Lower lobe of right lung (tissue), 2 donors: ENCODE measurements at regions not wholly inside any gene's neighbourhood (a gene's known extent, or its start where the extent isn't known, plus 50 kb on each side); places are given as distances from the start of the nearest gene placed in this dataset.
A peak's percentile ranks its signal among the peaks of the same experiment; 100 is the strongest.

Source experiments
- ATAC-seq, 2 donors: fragments of 200-7000 bp; cut with Tn5 transposase; one replicate each; pipeline ENCODE4 v1.9.1; 2020 to 2022; ENCODE audit warnings: mild to moderate bottlenecking in 2 of 2, moderate library complexity in 2 of 2
- DNase-seq: peaks from one replicate; pipeline ENCODE4 v3.0.0-alpha.2; 2020
- H3K27ac ChIP-seq: fragments of 200-600 bp; one replicate; pipeline ENCODE4 v1.8.0; 2022
- H3K27me3 ChIP-seq: fragments of 200-600 bp; one replicate; pipeline ENCODE4 v1.8.0; 2022; ENCODE audit warnings: low read depth
- H3K36me3 ChIP-seq: fragments of 200-600 bp; one replicate; pipeline ENCODE4 v1.8.0; 2022; ENCODE audit warnings: mild to moderate bottlenecking
- H3K4me1 ChIP-seq: fragments of 200-600 bp; one replicate; pipeline ENCODE4 v1.8.0; 2022
- H3K4me3 ChIP-seq: fragments of 200-600 bp; one replicate; pipeline ENCODE4 v1.8.0; 2022; ENCODE audit warnings: mild to moderate bottlenecking
- H3K9me3 ChIP-seq: fragments of 200-600 bp; one replicate; pipeline ENCODE4 v1.8.0; 2022
- intact Hi-C: fragments of 100-400 bp; cut with DNase I; formaldehyde crosslinking; loops from one replicate; pipeline ENCODE4 v1.11.0; 2022
- TF ChIP-seq, protein P1 (sequence below): fragments of 200-600 bp; IDR thresholded peaks from one replicate; pipeline ENCODE4 v1.8.0; 2022; ENCODE audit warnings: antibody characterized with exemption, mild to moderate bottlenecking
- donor health status: DM: no; HTN: yes; CAD: no; lungs with severe emphysema.

GRCh38 chr16:64409783-64410210, 712.1 kb downstream of the CDH11 start:
- no peak for DNase-seq

DNA sequence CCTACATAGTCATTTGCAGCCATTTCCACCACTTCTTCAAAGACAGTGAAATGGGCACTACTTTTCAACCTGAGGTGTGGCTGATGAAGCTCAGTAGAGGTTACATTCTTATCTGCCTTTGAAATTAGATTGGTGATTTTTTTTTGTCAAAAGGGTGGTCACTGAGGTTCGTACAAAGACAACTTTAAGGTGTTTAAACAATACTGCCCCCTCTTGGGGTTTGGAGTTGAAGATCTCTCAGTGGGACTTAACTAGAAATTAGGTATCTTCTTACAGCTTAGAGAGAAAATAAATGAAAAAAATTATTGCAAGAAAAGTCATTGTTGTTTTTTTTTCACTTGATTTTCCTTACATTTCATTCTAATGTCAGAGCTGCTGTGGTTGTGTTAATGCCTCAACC, 713.2 kb downstream of the CDH11 start:
- Histone ChIP-seq H3K4me1 (peaks cover 3% of the 10 kb centered on the region), H3K27ac (no peak overlapping the region), H3K4me3 (no peak overlapping the region), H3K9me3 (no peaks in the 10 kb centered on the region), H3K27me3 (no peaks in the 10 kb centered on the region), H3K36me3 (no peaks in the 10 kb centered on the region)
- intact Hi-C loops: no loop called here
- TF ChIP-seq, protein P1, sequence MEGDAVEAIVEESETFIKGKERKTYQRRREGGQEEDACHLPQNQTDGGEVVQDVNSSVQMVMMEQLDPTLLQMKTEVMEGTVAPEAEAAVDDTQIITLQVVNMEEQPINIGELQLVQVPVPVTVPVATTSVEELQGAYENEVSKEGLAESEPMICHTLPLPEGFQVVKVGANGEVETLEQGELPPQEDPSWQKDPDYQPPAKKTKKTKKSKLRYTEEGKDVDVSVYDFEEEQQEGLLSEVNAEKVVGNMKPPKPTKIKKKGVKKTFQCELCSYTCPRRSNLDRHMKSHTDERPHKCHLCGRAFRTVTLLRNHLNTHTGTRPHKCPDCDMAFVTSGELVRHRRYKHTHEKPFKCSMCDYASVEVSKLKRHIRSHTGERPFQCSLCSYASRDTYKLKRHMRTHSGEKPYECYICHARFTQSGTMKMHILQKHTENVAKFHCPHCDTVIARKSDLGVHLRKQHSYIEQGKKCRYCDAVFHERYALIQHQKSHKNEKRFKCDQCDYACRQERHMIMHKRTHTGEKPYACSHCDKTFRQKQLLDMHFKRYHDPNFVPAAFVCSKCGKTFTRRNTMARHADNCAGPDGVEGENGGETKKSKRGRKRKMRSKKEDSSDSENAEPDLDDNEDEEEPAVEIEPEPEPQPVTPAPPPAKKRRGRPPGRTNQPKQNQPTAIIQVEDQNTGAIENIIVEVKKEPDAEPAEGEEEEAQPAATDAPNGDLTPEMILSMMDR: no peak
- no peak for ATAC-seq
- DNase-seq: no peak

More at GRCh38 chr16:64409783-64410210, 712.1 kb downstream of the CDH11 start:
- H3K36me3 ChIP-seq: no peaks in the 10 kb centered on the region
- H3K4me3 ChIP-seq: no peak overlapping the region
- ATAC-seq: no peak
- TF ChIP-seq, protein P1: no peak
- H3K27ac ChIP-seq: no peak overlapping the region
- no peaks in the 10 kb centered on the region for H3K27me3 ChIP-seq
- intact Hi-C loops: no loop called here
- H3K9me3 ChIP-seq: no peaks in the 10 kb centered on the region
- H3K4me1 ChIP-seq: peaks cover 3% of the 10 kb centered on the region

DNA sequence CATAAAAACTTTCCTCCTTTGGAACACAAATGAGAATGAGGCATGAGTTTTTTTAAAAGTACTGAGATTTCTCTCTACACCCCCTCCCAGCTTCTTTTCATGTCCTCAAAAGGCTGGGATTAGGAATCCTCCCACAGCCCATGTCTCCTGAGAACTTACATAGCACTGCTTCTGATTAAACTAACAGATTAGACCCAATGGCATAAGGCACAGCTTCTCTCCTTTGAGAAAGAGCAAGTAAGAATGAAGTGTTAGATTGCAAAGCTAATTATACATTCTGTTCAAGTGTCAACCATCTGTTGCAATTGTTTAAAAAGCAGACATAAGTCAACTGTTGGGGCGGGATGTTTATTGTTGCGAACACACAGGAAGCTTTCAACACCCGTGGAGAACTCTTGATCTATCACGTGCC, 715.1 kb downstream of the CDH11 start:
- intact Hi-C loops: no loop called here
- H3K4me1 ChIP-seq: peaks cover 3% of the 10 kb centered on the region
- H3K9me3 ChIP-seq: no peaks in the 10 kb centered on the region
- no peaks in the 10 kb centered on the region for H3K27me3 ChIP-seq
- H3K27ac ChIP-seq: no peak overlapping the region
- no peak for DNase-seq
- no peaks in the 10 kb centered on the region for H3K36me3 ChIP-seq
- peak; percentile 72 to 85 for ATAC-seq
- no peak overlapping the region for H3K4me3 ChIP-seq
- TF ChIP-seq, protein P1: no peak

DNA sequence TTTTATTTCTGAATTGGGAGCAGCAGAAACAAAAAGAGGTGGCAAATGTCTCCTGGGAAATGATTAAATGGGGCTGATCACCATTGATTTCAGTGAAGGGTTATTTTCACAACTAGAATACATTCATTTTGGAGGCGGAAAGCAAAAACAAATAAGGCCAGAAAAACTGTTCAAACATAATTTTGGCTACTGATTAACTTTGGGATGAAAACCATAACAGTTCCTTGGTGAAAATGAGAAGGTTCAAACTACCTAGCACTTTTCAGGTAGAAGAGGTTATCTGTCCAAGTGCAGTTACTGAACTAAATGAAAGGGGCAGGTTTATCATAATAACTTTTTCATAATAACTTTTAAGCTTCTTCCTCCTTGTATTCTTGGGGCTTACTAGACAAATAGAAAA, 718.5 kb downstream of the CDH11 start:
- H3K27ac ChIP-seq: no peak overlapping the region
- no peak for ATAC-seq
- TF ChIP-seq, protein P1: no peak
- peaks cover 3% of the 10 kb centered on the region for H3K4me1 ChIP-seq
- no peaks in the 10 kb centered on the region for H3K36me3 ChIP-seq
- no peak for DNase-seq
- no peaks in the 10 kb centered on the region for H3K9me3 ChIP-seq
- H3K27me3 ChIP-seq: no peaks in the 10 kb centered on the region
- H3K4me3 ChIP-seq: no peak overlapping the region
- intact Hi-C loops: no loop called here

- Histone ChIP-seq H3K27me3 (no peaks in the 10 kb centered on the region), H3K27ac (no peak overlapping the region), H3K4me1 (no peaks in the 10 kb centered on the region), H3K9me3 (no peaks in the 10 kb centered on the region), H3K4me3 (no peak overlapping the region), H3K36me3 (no peaks in the 10 kb centered on the region)
- ATAC-seq (no peak), DNase-seq (no peak)
- TF ChIP-seq, protein P1: no peak
- intact Hi-C loops: no loop called here
Observed at GRCh38 chr16:64398793-64399192, 723.1 kb downstream of the CDH11 start.
